ENCODE measurements at regions not wholly inside any gene's neighbourhood (a gene's known extent, or its start where the extent isn't known, plus 50 kb on each side); places are given as distances from the start of the nearest gene placed in this dataset.

- no peak overlapping the region for H4K8ac ChIP-seq (ENCODE audit: extremely low read depth, insufficient read depth, low read length)
- H2AK5ac ChIP-seq (ENCODE audit: low read depth, low read length): no peak overlapping the region
- H3K36me3 ChIP-seq (ENCODE audit: control insufficient read depth in 2 of 4, insufficient read depth in 4 of 4, low read length in 3 of 4): no peaks in the 10 kb centered on the region
- no peak overlapping the region for H4K5ac ChIP-seq (ENCODE audit: insufficient read length, low read depth, low read length)
- H3K23me2 ChIP-seq (ENCODE audit: low read depth, low read length): no peaks in the 10 kb centered on the region; the same call in 1 of the 2 replicates
- POLR2A ChIA-PET (ENCODE audit: partially characterized antibody): no interaction called here
- no peaks in the 10 kb centered on the region for H3K27me3 ChIP-seq (replicated peaks in 1 of 4; ENCODE audit: control insufficient read depth in 3 of 4, extremely low read depth in 1 of 4, insufficient read depth in 3 of 4, low read length in 3 of 4)
- no peak overlapping the region for H3K14ac ChIP-seq (ENCODE audit: insufficient read length)
- no peak overlapping the region for H2BK5ac ChIP-seq (ENCODE audit: low read depth, low read length)
- no peak overlapping the region for H2BK15ac ChIP-seq (ENCODE audit: low read length)
- H3K79me2 ChIP-seq (ENCODE audit: control insufficient read depth in 1 of 2, insufficient read depth in 2 of 2, low read length in 2 of 2): no peaks in the 10 kb centered on the region
- H3K4ac ChIP-seq (replicated peaks; ENCODE audit: insufficient read length, low read depth, low read length): no peak overlapping the region
- FAIRE-seq (no peak), DNase-seq (ENCODE audit: low read depth in 1 of 2, low spot score in 2 of 2) (no peak)
- H2BK120ac ChIP-seq (replicated peaks; ENCODE audit: low read depth, low read length): no peak overlapping the region
- H4K20me1 ChIP-seq (replicated peaks in 1 of 2; ENCODE audit: control insufficient read depth in 1 of 2, insufficient read depth in 2 of 2, low read length in 2 of 2): no peaks in the 10 kb centered on the region
- H3K9me3 ChIP-seq (ENCODE audit: insufficient read depth in 2 of 2, low read depth in 1 of 2, low read length in 1 of 2): no peaks in the 10 kb centered on the region
- CTCF ChIA-PET (ENCODE audit: partially characterized antibody): interaction anchor here (0.6 kb wide), 1 partner anchor 53 kb away, joined by 3 read pairs; no protein-coding TSS in a partner anchor
- no peak overlapping the region for H3K23ac ChIP-seq (ENCODE audit: insufficient read length)
- H2BK12ac ChIP-seq (ENCODE audit: low read depth, low read length): no peak overlapping the region
- WGBS, 2 experiments (ENCODE audit: extremely low coverage in 1 of 2, insufficient coverage in 1 of 2, insufficient read length in 1 of 2, insufficient replicate concordance in 2 of 2, low coverage in 1 of 2, low lambda C conversion rate in 2 of 2, missing lambda C conversion rate in 1 of 2): 84% methylated on average over 8 of the region's 8 CpGs; no CpG with 5 or more reads in 1 of the 2 experiments
- no peak overlapping the region for H2AFZ ChIP-seq (ENCODE audit: low read length)
- no peak overlapping the region for H3K9ac ChIP-seq (replicated peaks in 1 of 4; ENCODE audit: extremely low read depth in 1 of 4, low read depth in 3 of 4, low read length in 3 of 4)
- no peak overlapping the region for H3K56ac ChIP-seq (replicated peaks; ENCODE audit: insufficient read length, low read depth, low read length)
- no peak overlapping the region for H3K18ac ChIP-seq (ENCODE audit: extremely low read depth, low read length)
- no peak overlapping the region for H3K4me2 ChIP-seq (ENCODE audit: insufficient read depth in 1 of 2, low read depth in 2 of 2, low read length in 2 of 2)
- peaks cover 3 to 11% (median 6%) of the 10 kb centered on the region in 4 experiments; a peak in 4 of 7 replicates for H3K4me1 ChIP-seq (replicated peaks in 1 of 4; ENCODE audit: control insufficient read depth in 3 of 4, insufficient read depth in 4 of 4, low read length in 3 of 4)
- H4K91ac ChIP-seq (replicated peaks; ENCODE audit: insufficient read length, low read length): no peak overlapping the region
- no peak overlapping the region for H2BK20ac ChIP-seq (ENCODE audit: low read length)
- no peaks in the 10 kb centered on the region for H3K79me1 ChIP-seq (ENCODE audit: low read depth, low read length)
- H3K4me3 ChIP-seq (ENCODE audit: extremely low read depth in 1 of 4, insufficient read depth in 2 of 4, low read depth in 3 of 4, low read length in 4 of 4): no peak overlapping the region
- no peak overlapping the region for H3K27ac ChIP-seq (ENCODE audit: low read depth, low read length)
- TF ChIP-seq YY1 (IDR thresholded peaks at IDR 0.05; ENCODE audit: low read depth, low read length) (no peak), TAF1 (IDR thresholded peaks at IDR 0.05; ENCODE audit: low read depth, low read length) (no peak), CHD2 (IDR thresholded peaks at IDR 0.05; ENCODE audit: low read length) (no peak), RFX5 (IDR thresholded peaks at IDR 0.05; ENCODE audit: borderline replicate concordance, low read depth, low read length) (no peak), SP2 (IDR thresholded peaks at IDR 0.05; ENCODE audit: low read length) (no peak), HDAC6 (IDR thresholded peaks at IDR 0.05; ENCODE audit: low read depth, low read length) (no peak), RBBP5 (IDR thresholded peaks at IDR 0.05; ENCODE audit: borderline replicate concordance, low read depth, low read length) (no peak), MAFK (IDR thresholded peaks at IDR 0.05; ENCODE audit: low read depth, low read length) (no peak)
These were observed 173.9 kb upstream of the UBL3 start for GRCh38 chr13:30024125-30024865.
